HL-60 (cell line): ENCODE measurements at regions not wholly inside any gene's neighbourhood (a gene's known extent, or its start where the extent isn't known, plus 50 kb on each side); places are given as distances from the start of the nearest gene placed in this dataset.

Source experiments
- DNase-seq, 2 experiments: peaks; one replicate each; pipeline ENCODE4 v3.0.0-alpha.2; 2010 to 2020; ENCODE audit warnings: low read depth in 1 of 2, low spot score in 1 of 2
- H3K27ac ChIP-seq: fragments of 250-450 bp; sonication (Bioruptor Pico); replicated peaks from 2 replicates; pipeline ENCODE4 v1.5.1; 2020; ENCODE audit warnings: mild to moderate bottlenecking, moderate library complexity
- H3K27me3 ChIP-seq: fragments of 250-450 bp; sonication (Bioruptor Pico); 2 replicates; pipeline ENCODE4 v1.5.1; 2021; ENCODE audit warnings: mild to moderate bottlenecking, moderate library complexity; ENCODE audit not compliant: insufficient read depth, poor library complexity, severe bottlenecking
- H3K4me3 ChIP-seq: replicated peaks from 2 replicates; pipeline ENCODE4 v1.5.1; 2011; ENCODE audit warnings: mild to moderate bottlenecking, control low read depth, low read length; ENCODE audit not compliant: insufficient read depth
- GABPA ChIP-seq: IDR thresholded peaks from 2 replicates; pipeline ENCODE4 v1.6.1; 2012; ENCODE audit warnings: low read depth
- POLR2AphosphoS5 ChIP-seq: IDR thresholded peaks from 2 replicates; pipeline ENCODE4 v1.6.1; 2012; ENCODE audit warnings: low read depth
- REST ChIP-seq: IDR thresholded peaks from 2 replicates; pipeline ENCODE4 v1.6.1; 2012; ENCODE audit warnings: low read depth; ENCODE audit not compliant: insufficient replicate concordance
- SPI1 ChIP-seq: IDR thresholded peaks from 2 replicates; pipeline ENCODE4 v1.6.1; 2012; ENCODE audit warnings: low read depth, mild to moderate bottlenecking, borderline replicate concordance
- TF ChIP-seq, protein P1 (sequence below): IDR thresholded peaks from one replicate; pipeline ENCODE4 v1.5.1; 2011; ENCODE audit warnings: low read length, control low read depth, inconsistent platforms; ENCODE audit not compliant: insufficient read depth

- DNase-seq = no peak
- no peaks in the 10 kb centered on the region for H3K27me3 ChIP-seq
- H3K27ac ChIP-seq = no peak overlapping the region
- TF ChIP-seq SPI1 (no peak), POLR2AphosphoS5 (no peak), REST (no peak), GABPA (no peak)
- TF ChIP-seq, protein P1, sequence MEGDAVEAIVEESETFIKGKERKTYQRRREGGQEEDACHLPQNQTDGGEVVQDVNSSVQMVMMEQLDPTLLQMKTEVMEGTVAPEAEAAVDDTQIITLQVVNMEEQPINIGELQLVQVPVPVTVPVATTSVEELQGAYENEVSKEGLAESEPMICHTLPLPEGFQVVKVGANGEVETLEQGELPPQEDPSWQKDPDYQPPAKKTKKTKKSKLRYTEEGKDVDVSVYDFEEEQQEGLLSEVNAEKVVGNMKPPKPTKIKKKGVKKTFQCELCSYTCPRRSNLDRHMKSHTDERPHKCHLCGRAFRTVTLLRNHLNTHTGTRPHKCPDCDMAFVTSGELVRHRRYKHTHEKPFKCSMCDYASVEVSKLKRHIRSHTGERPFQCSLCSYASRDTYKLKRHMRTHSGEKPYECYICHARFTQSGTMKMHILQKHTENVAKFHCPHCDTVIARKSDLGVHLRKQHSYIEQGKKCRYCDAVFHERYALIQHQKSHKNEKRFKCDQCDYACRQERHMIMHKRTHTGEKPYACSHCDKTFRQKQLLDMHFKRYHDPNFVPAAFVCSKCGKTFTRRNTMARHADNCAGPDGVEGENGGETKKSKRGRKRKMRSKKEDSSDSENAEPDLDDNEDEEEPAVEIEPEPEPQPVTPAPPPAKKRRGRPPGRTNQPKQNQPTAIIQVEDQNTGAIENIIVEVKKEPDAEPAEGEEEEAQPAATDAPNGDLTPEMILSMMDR = no peak
- H3K4me3 ChIP-seq = no peak overlapping the region
Measured at GRCh38 chr1:72419229-72419628, 136.9 kb upstream of the NEGR1 start.

- H3K27ac ChIP-seq = no peak overlapping the region
- H3K4me3 ChIP-seq = no peak overlapping the region
- TF ChIP-seq GABPA = no peak
- no peak for TF ChIP-seq POLR2AphosphoS5
- TF ChIP-seq, protein P1 = no peak
- no peaks in the 10 kb centered on the region for H3K27me3 ChIP-seq
- DNase-seq = no peak
Measured at GRCh38 chr1:72412286-72412685, 129.9 kb upstream of the NEGR1 start.

DNA sequence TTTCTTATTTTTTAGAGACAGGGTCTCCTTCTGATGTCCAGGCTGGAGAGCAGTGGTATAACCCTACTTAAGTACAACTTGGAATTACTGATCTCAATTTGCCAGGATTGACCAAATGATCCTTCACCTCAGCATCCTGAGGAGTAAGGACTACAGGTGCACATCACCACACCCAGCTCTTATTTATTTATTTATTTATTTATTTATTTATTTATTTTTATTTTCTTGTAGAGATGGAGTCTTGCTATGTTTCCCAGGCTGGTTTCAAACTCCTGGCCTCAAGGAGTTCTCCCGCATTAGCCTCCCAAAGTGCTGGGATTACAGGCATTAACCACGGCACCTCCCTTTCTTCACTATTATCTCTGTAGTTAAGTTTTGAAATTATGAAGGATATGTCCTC lies 117.5 kb upstream of the NEGR1 start:
- no peak for DNase-seq
- H3K4me3 ChIP-seq = no peak overlapping the region
- no peak for TF ChIP-seq SPI1
- TF ChIP-seq, protein P1 = no peak
- TF ChIP-seq POLR2AphosphoS5 = no peak
- no peak for TF ChIP-seq GABPA
- no peak for TF ChIP-seq REST
- no peaks in the 10 kb centered on the region for H3K27me3 ChIP-seq
- H3K27ac ChIP-seq = no peak overlapping the region

GRCh38 chr1:72397786-72398185 lies 115.4 kb upstream of the NEGR1 start:
- DNase-seq = no peak
- Histone ChIP-seq H3K27ac (no peak overlapping the region), H3K27me3 (no peaks in the 10 kb centered on the region), H3K4me3 (no peak overlapping the region)
- TF ChIP-seq GABPA (no peak), POLR2AphosphoS5 (no peak), SPI1 (no peak), REST (no peak)
- TF ChIP-seq, protein P1 = no peak
